ENCODE measurements at regions not wholly inside any gene's neighbourhood (a gene's known extent, or its start where the extent isn't known, plus 50 kb on each side); places are given as distances from the start of the nearest gene placed in this dataset.

DNA sequence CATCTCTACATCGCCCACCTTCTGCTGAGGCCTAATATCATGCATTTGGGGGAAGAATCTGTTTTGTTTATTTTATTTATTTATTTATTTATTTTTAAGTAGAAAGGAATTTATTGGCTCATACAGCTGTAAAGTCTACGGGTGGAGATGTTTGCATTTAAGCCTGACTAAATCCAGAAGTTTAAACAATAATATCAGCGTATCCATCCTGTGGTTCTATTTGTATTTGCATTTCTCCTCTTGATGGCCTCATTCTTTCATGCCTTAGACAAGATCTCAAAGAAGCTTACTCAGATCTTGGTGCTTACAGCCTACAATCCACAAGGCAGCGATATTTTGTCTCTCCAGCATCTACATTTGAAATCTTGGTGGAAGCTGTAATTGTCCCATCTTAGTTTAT lies 67.1 kb upstream of the CARD18 start:
- DNase-seq, result no peak
- Histone ChIP-seq H3K4me3 (replicated peaks in 1 of 3) (no peak overlapping the region), H3K27me3 (no peaks in the 10 kb centered on the region), H3K36me3 (no peaks in the 10 kb centered on the region), H3K9me3 (no peaks in the 10 kb centered on the region), H3K4me1 (peaks cover 0 to 15% of the 10 kb centered on the region in 2 donors), H3K27ac (no peak overlapping the region)
- no peak for TF ChIP-seq POLR2A (IDR thresholded peaks at IDR 0.05)
- TF ChIP-seq, protein P1, sequence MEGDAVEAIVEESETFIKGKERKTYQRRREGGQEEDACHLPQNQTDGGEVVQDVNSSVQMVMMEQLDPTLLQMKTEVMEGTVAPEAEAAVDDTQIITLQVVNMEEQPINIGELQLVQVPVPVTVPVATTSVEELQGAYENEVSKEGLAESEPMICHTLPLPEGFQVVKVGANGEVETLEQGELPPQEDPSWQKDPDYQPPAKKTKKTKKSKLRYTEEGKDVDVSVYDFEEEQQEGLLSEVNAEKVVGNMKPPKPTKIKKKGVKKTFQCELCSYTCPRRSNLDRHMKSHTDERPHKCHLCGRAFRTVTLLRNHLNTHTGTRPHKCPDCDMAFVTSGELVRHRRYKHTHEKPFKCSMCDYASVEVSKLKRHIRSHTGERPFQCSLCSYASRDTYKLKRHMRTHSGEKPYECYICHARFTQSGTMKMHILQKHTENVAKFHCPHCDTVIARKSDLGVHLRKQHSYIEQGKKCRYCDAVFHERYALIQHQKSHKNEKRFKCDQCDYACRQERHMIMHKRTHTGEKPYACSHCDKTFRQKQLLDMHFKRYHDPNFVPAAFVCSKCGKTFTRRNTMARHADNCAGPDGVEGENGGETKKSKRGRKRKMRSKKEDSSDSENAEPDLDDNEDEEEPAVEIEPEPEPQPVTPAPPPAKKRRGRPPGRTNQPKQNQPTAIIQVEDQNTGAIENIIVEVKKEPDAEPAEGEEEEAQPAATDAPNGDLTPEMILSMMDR (IDR thresholded peaks at IDR 0.05), result no peak
- intact Hi-C loops (cut with DNase I), result no loop called here
- WGBS, 2 donors, result 90 to 91% methylated on average over 4 of the region's 4 CpGs

DNA sequence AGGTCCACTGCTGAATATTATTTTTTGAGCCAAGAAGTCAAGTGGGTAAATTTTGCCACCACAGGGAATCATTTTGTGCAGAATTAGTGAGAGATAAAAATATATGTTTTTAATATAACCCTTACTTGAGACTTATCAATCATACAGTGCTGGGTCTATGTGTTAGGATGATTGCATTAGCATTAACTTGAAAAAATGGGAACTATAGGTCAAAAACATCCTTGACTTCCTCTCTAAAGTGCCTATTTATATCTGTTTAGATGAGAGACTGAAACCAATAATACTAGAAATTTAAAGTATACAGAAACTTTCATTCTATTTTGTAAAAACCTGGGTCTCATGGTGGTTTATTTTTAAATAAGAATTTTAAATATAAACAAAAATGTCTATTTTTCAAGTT lies 65.1 kb upstream of the CARD18 start:
- H3K36me3 ChIP-seq, result no peaks in the 10 kb centered on the region
- no peak for DNase-seq
- H3K4me3 ChIP-seq (replicated peaks in 1 of 3), result no peak overlapping the region
- intact Hi-C loops (cut with DNase I), result no loop called here
- H3K27me3 ChIP-seq, result no peaks in the 10 kb centered on the region
- no peak overlapping the region for H3K27ac ChIP-seq
- H3K4me1 ChIP-seq, result peaks cover 0 to 9% of the 10 kb centered on the region in 2 donors
- TF ChIP-seq, protein P1 (IDR thresholded peaks at IDR 0.05), result no peak
- no peak for TF ChIP-seq POLR2A (IDR thresholded peaks at IDR 0.05)
- H3K9me3 ChIP-seq, result no peaks in the 10 kb centered on the region

DNA sequence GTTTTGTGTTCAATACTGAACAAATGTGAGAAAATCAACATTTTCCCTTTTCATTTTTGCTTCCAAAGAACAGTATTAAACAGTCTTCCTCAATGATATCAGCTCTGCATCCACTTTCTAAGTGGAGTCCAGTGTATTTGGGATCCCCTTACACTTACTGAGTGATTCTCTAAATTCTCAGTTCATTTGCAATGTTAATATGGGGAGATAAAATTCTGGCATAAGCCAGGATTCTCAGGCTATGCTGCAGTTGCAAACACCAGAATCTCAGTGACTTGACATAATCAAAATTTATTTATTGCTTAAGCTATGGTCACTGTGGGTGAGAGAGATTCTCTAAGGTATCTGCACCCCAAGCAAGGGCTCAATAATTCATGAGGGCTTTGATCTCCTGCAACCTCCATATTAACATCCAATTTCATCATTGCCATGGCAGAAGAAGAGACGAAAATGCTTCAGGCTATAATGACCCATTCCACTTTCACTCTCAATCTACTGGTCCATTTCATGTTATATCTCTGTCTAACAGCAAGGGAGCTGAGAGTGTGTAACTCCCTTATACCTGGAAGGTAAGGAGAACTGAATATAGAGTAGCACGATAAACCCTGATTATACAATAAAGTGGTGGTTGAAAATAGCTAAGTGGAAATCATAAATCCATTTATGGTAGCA lies 64.1 kb upstream of the CARD18 start:
- intact Hi-C loops (cut with DNase I), result no loop called here
- no peak for DNase-seq
- no peak overlapping the region for H3K27ac ChIP-seq
- no peaks in the 10 kb centered on the region for H3K36me3 ChIP-seq
- TF ChIP-seq, protein P1 (IDR thresholded peaks at IDR 0.05), result no peak
- no peak for TF ChIP-seq POLR2A (IDR thresholded peaks at IDR 0.05)
- no peaks in the 10 kb centered on the region for H3K27me3 ChIP-seq
- no peaks in the 10 kb centered on the region for H3K9me3 ChIP-seq
- WGBS, 2 donors, result 96 to 99% methylated on average over 2 of the region's 2 CpGs
- H3K4me3 ChIP-seq (replicated peaks in 1 of 3), result no peak overlapping the region
- H3K4me1 ChIP-seq, result peaks cover 0 to 4% of the 10 kb centered on the region in 2 donors

DNA sequence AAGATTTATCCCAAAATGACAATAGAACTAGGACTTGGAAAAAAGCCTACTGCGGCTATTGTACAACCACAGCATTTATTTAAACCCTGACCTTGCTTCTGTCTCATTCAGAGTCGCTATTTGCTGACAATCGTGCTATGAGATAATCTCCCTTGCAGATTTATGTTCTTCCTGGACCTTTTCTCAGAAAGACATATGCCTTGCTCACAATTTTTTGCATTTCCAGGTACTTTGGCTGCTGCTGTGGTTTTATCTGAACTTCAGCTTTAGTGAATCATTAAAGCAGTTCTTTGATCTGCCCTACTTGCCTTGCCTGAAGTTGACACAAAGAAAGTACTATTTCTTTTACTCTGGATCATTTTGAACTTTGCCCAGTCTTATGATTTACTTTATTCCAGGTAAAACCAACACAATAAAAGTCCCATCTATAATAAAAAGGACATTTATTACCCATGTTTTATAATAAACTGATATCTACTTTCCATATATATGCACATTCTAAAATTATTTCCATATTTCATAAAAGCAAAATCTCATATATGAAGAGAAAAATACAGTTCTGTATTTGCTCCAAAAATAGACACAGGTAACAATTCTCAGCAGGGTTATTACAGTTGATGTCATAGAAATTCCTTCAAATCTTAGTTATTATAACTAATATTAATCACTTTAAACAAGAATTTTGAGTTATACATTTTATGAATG lies 63.4 kb upstream of the CARD18 start:
- Histone ChIP-seq H3K9me3 (no peaks in the 10 kb centered on the region), H3K27me3 (no peaks in the 10 kb centered on the region), H3K27ac (no peak overlapping the region), H3K36me3 (no peaks in the 10 kb centered on the region), H3K4me1 (peaks cover 0 to 4% of the 10 kb centered on the region in 2 donors), H3K4me3 (replicated peaks in 1 of 3) (no peak overlapping the region)
- TF ChIP-seq, protein P1 (IDR thresholded peaks at IDR 0.05), result no peak
- no peak for TF ChIP-seq POLR2A (IDR thresholded peaks at IDR 0.05)
- 72 to 74% methylated on average over 3 of the region's 3 CpGs for WGBS, 2 donors
- intact Hi-C loops (cut with DNase I), result no loop called here
- no peak for DNase-seq

DNA sequence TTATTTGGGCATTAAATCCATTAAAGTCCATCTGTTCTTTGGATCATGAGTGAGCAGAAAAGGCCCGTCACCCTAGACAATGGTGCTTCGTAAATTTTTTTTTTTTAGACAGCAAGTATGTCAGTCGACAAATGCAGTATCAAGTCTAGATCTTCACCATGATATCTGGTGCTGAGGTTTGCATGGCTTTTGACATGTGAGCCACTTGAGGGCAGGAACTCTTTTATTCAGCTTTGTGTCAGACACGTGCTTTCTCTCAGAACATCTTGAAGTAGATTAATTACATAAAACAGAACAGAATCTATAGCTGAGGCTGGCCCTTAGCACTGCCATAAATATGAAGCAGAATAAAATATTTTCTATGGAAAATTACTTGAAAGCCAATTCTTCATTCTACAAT lies 62.9 kb upstream of the CARD18 start:
- Histone ChIP-seq H3K27me3 (no peaks in the 10 kb centered on the region), H3K4me1 (peaks cover 0 to 4% of the 10 kb centered on the region in 2 donors), H3K36me3 (no peaks in the 10 kb centered on the region), H3K9me3 (no peaks in the 10 kb centered on the region), H3K4me3 (replicated peaks in 1 of 3) (no peak overlapping the region), H3K27ac (no peak overlapping the region)
- intact Hi-C loops (cut with DNase I), result no loop called here
- DNase-seq, result no peak
- WGBS, 2 donors, result 77 to 84% methylated on average over 4 of the region's 4 CpGs
- TF ChIP-seq, protein P1 (IDR thresholded peaks at IDR 0.05), result no peak
- no peak for TF ChIP-seq POLR2A (IDR thresholded peaks at IDR 0.05)
